H9 (cell line): ENCODE measurements at regions not wholly inside any gene's neighbourhood (a gene's known extent, or its start where the extent isn't known, plus 50 kb on each side); places are given as distances from the start of the nearest gene placed in this dataset.

Experiments
- DNase-seq: peaks from one replicate; pipeline ENCODE4 v3.0.0-alpha.2; 2017
- H2AFZ ChIP-seq: one replicate; pipeline ENCODE4 v1.6.1; 2013; ENCODE audit warnings: mild to moderate bottlenecking, low read length, control low read depth, moderate library complexity
- H2AK5ac ChIP-seq: 2 replicates; pipeline ENCODE4 v1.6.1; 2013; ENCODE audit warnings: low read length, control low read depth, mixed read lengths; ENCODE audit not compliant: insufficient read length
- H2BK120ac ChIP-seq: one replicate; pipeline ENCODE4 v1.6.1; 2013; ENCODE audit warnings: low read depth, mild to moderate bottlenecking, low read length, control low read depth, inconsistent platforms; ENCODE audit not compliant: poor library complexity, severe bottlenecking
- H2BK12ac ChIP-seq: 2 replicates; pipeline ENCODE4 v1.6.1; 2013; ENCODE audit warnings: low read length, control low read depth, mixed read lengths, low read depth; ENCODE audit not compliant: insufficient read length
- H2BK15ac ChIP-seq: 2 replicates; pipeline ENCODE4 v1.6.1; 2013; ENCODE audit warnings: low read depth, low read length, control low read depth
- H2BK20ac ChIP-seq: one replicate; pipeline ENCODE4 v1.6.1; 2013; ENCODE audit warnings: low read depth, mild to moderate bottlenecking, low read length, control low read depth, inconsistent platforms; ENCODE audit not compliant: poor library complexity, severe bottlenecking
- H2BK5ac ChIP-seq: 2 replicates; pipeline ENCODE4 v1.6.1; 2013; ENCODE audit warnings: low read length, control low read depth, mixed read lengths; ENCODE audit not compliant: insufficient read length
- H3K14ac ChIP-seq: 2 replicates; pipeline ENCODE4 v1.6.1; 2013; ENCODE audit warnings: low read length, control low read depth; ENCODE audit not compliant: insufficient read depth
- H3K18ac ChIP-seq: 2 replicates; pipeline ENCODE4 v1.6.1; 2013; ENCODE audit warnings: low read depth, mild to moderate bottlenecking, mixed read lengths, low read length, control low read depth; ENCODE audit not compliant: insufficient read length
- H3K23ac ChIP-seq: 2 replicates; pipeline ENCODE4 v1.6.1; 2013; ENCODE audit warnings: low read length, control low read depth, mixed read lengths, low read depth; ENCODE audit not compliant: insufficient read length
- H3K23me2 ChIP-seq: 2 replicates; pipeline ENCODE4 v1.6.1; 2013; ENCODE audit warnings: low read depth, mild to moderate bottlenecking, mixed read lengths, low read length, control low read depth; ENCODE audit not compliant: insufficient read length, poor library complexity, severe bottlenecking
- H3K27ac ChIP-seq: 2 replicates; pipeline ENCODE4 v1.5.1; 2013; ENCODE audit warnings: low read length, control low read depth, mixed read lengths, low read depth; ENCODE audit not compliant: insufficient read length
- H3K27me3 ChIP-seq: 2 replicates; pipeline ENCODE4 v1.6.1; 2013; ENCODE audit warnings: low read length, control low read depth, inconsistent platforms; ENCODE audit not compliant: insufficient read depth
- H3K4ac ChIP-seq: 2 replicates; pipeline ENCODE4 v1.6.1; 2013; ENCODE audit warnings: low read depth, mild to moderate bottlenecking, control low read depth, inconsistent platforms, low read length, moderate library complexity
- H3K4me1 ChIP-seq: 2 replicates; pipeline ENCODE4 v1.6.1; 2013; ENCODE audit warnings: low read length, control low read depth, inconsistent platforms; ENCODE audit not compliant: insufficient read depth
- H3K4me2 ChIP-seq: 2 replicates; pipeline ENCODE4 v1.6.1; 2013; ENCODE audit warnings: low read length, control low read depth, mixed read lengths; ENCODE audit not compliant: insufficient read length, insufficient read depth
- H3K56ac ChIP-seq: 2 replicates; pipeline ENCODE4 v1.6.1; 2013; ENCODE audit warnings: low read depth, mild to moderate bottlenecking, mixed read lengths, low read length, control low read depth; ENCODE audit not compliant: insufficient read length
- H3K79me1 ChIP-seq: 2 replicates; pipeline ENCODE4 v1.6.1; 2013; ENCODE audit warnings: low read depth, mild to moderate bottlenecking, moderate library complexity, low read length, control low read depth, inconsistent platforms; ENCODE audit not compliant: insufficient read depth, poor library complexity, severe bottlenecking
- H3K79me2 ChIP-seq: 2 replicates; pipeline ENCODE4 v1.6.1; 2013; ENCODE audit warnings: low read length, control low read depth, inconsistent platforms; ENCODE audit not compliant: insufficient read depth
- H3K9ac ChIP-seq: 2 replicates; pipeline ENCODE4 v1.6.1; 2013; ENCODE audit warnings: low read length, control low read depth, mixed read lengths; ENCODE audit not compliant: insufficient read length; ENCODE audit errors: extremely low read depth
- H3K9me3 ChIP-seq: one replicate; pipeline ENCODE4 v1.6.1; 2013; ENCODE audit warnings: low read depth, low read length, inconsistent platforms; ENCODE audit not compliant: control insufficient read depth
- H3T11ph ChIP-seq: one replicate; pipeline ENCODE4 v1.6.1; 2013; ENCODE audit warnings: mild to moderate bottlenecking, low read length, control low read depth, inconsistent platforms
- H4K20me1 ChIP-seq: one replicate; pipeline ENCODE4 v1.6.1; 2013; ENCODE audit not compliant: control insufficient read depth, insufficient read length, insufficient read depth
- H4K5ac ChIP-seq: 2 replicates; pipeline ENCODE4 v1.6.1; 2013; ENCODE audit warnings: low read depth, mild to moderate bottlenecking, mixed read lengths, low read length, control low read depth; ENCODE audit not compliant: insufficient read length
- H4K8ac ChIP-seq: replicated peaks from 2 replicates; pipeline ENCODE4 v1.6.1; 2013; ENCODE audit warnings: low read length, control low read depth, mixed read lengths, low read depth; ENCODE audit not compliant: insufficient read length
- H4K91ac ChIP-seq: 2 replicates; pipeline ENCODE4 v1.6.1; 2013; ENCODE audit warnings: low read depth, mild to moderate bottlenecking, moderate library complexity, mixed read lengths, low read length, control low read depth; ENCODE audit not compliant: insufficient read length
- H3K27ac Mint-ChIP-seq, 3 experiments: 2 replicates in 2 of 3; 3 replicates in 1 of 3; pipeline ENCODE4 v1.8.0; 2020 to 2021; ENCODE audit warnings: mixed read lengths in 3 of 3, mild to moderate bottlenecking in 1 of 3, moderate library complexity in 1 of 3
- H3K27me3 Mint-ChIP-seq: 2 replicates; pipeline ENCODE4 v1.8.0; 2021; ENCODE audit warnings: low read depth, mild to moderate bottlenecking, moderate library complexity, mixed read lengths
- H3K36me3 Mint-ChIP-seq, 3 experiments: 2 replicates in 2 of 3; 3 replicates in 1 of 3; pipeline ENCODE4 v1.8.0; 2020 to 2021; ENCODE audit warnings: low read depth in 3 of 3, mixed read lengths in 3 of 3; ENCODE audit not compliant: insufficient read depth in 1 of 3
- H3K4me1 Mint-ChIP-seq, 2 experiments: 2 replicates each; pipeline ENCODE4 v1.8.0; 2020; ENCODE audit warnings: mixed read lengths in 2 of 2
- H3K4me3 Mint-ChIP-seq, 2 experiments: 2 replicates in 1 of 2; 3 replicates in 1 of 2; pipeline ENCODE4 v1.8.0; 2020 to 2021; ENCODE audit warnings: mild to moderate bottlenecking in 2 of 2, mixed read lengths in 2 of 2, moderate library complexity in 1 of 2
- H3K9me3 Mint-ChIP-seq, 2 experiments: 2 replicates in 1 of 2; 3 replicates in 1 of 2; pipeline ENCODE4 v1.8.0; 2020; ENCODE audit warnings: mild to moderate bottlenecking in 2 of 2, mixed read lengths in 2 of 2, moderate library complexity in 1 of 2
- CTCF ChIP-seq: fragments of 200-600 bp; sonication (generic); conservative IDR thresholded peaks from 3 replicates; pipeline ENCODE4 v1.8.0; 2021; ENCODE audit warnings: antibody characterized with exemption, mild to moderate bottlenecking
- WGBS: extraction: QIAGEN DNeasy Blood & Tissue Kit; methylation state at CpG from one replicate; pipeline ENCODE4 v1.1.7; 2013; ENCODE audit warnings: missing lambda C conversion rate, low lambda C conversion rate, mixed read lengths; ENCODE audit not compliant: insufficient read length; ENCODE audit errors: extremely low coverage; 5-methylcytosine and 5-hydroxymethylcytosine counted together

- H2AK5ac ChIP-seq: no peak overlapping the region
- H3T11ph ChIP-seq: no peak overlapping the region
- H3K56ac ChIP-seq: no peak overlapping the region
- H3K9me3 ChIP-seq: no peaks in the 10 kb centered on the region
- no peak overlapping the region for H4K8ac ChIP-seq
- DNase-seq: no peak
- Mint-ChIP-seq H3K4me1 (no peaks in the 10 kb centered on the region), H3K27ac (no peak overlapping the region), H3K36me3 (no peaks in the 10 kb centered on the region), H3K4me3 (no peak overlapping the region), H3K9me3 (no peaks in the 10 kb centered on the region), H3K27me3 (no peaks in the 10 kb centered on the region)
- H3K79me2 ChIP-seq: no peaks in the 10 kb centered on the region
- no peak overlapping the region for H2BK5ac ChIP-seq
- no peak for TF ChIP-seq CTCF
- WGBS: no CpG with 5 or more reads among the region's 10 CpGs
- H3K9ac ChIP-seq: no peak overlapping the region
- H2BK12ac ChIP-seq: no peak overlapping the region
- no peak overlapping the region for H3K4me2 ChIP-seq
- H3K4ac ChIP-seq: no peak overlapping the region
- H3K18ac ChIP-seq: no peak overlapping the region
- H3K23me2 ChIP-seq: no peaks in the 10 kb centered on the region
- H3K79me1 ChIP-seq: no peaks in the 10 kb centered on the region
- no peaks in the 10 kb centered on the region for H3K27me3 ChIP-seq
- no peak overlapping the region for H2BK120ac ChIP-seq
- no peaks in the 10 kb centered on the region for H4K20me1 ChIP-seq
- no peak overlapping the region for H3K27ac ChIP-seq
- no peak overlapping the region for H2BK15ac ChIP-seq
- no peak overlapping the region for H4K5ac ChIP-seq
- H2BK20ac ChIP-seq: no peak overlapping the region
- no peaks in the 10 kb centered on the region for H3K4me1 ChIP-seq
- H3K23ac ChIP-seq: no peak overlapping the region
- no peak overlapping the region for H4K91ac ChIP-seq
- no peak overlapping the region for H2AFZ ChIP-seq
- no peak overlapping the region for H3K14ac ChIP-seq
These were observed 57.2 kb upstream of the GGTLC1 start for GRCh38 chr20:24045621-24046318.
